ENCODE measurements at regions not wholly inside any gene's neighbourhood (a gene's known extent, or its start where the extent isn't known, plus 50 kb on each side); places are given as distances from the start of the nearest gene placed in this dataset.

- no peak for TF ChIP-seq MEF2B (IDR thresholded peaks at IDR 0.05; ENCODE audit: partially characterized antibody, poor library complexity, severe bottlenecking)
- no peak for TF ChIP-seq BCL11A (IDR thresholded peaks at IDR 0.05; ENCODE audit: low read depth, low read length)
- TF ChIP-seq IKZF2 (IDR thresholded peaks at IDR 0.05), result no peak
- TF ChIP-seq RUNX3 (IDR thresholded peaks at IDR 0.05; ENCODE audit: low read length), result no peak
- TF ChIP-seq MAX (IDR thresholded peaks at IDR 0.05; ENCODE audit: low read depth, low read length), result no peak
Measured at GRCh38 chr3:187957165-187957581, 196.8 kb upstream of the LPP start (continued).

GRCh38 chr3:187957582-187957981, 196.4 kb upstream of the LPP start:
- no TSS peak for BruUV-seq (replicated peaks)
- ChIA-PET CTCF (no interaction called here), SMC1A (ENCODE audit: uncharacterized antibody, unreplicated experiment) (no interaction called here), POLR2A (interaction anchor here (1.0 kb wide), 1 partner anchor 11 kb away, joined by 4 read pairs; no protein-coding TSS in a partner anchor), RAD21 (ENCODE audit: unreplicated experiment) (no interaction called here)
- peaks cover 6% of the 10 kb centered on the region for H3K4me1 ChIP-seq (ENCODE audit: control insufficient read depth, insufficient read depth, low read length)
- H4K20me1 ChIP-seq (ENCODE audit: control insufficient read depth, insufficient read depth), result no peaks in the 10 kb centered on the region
- no peak for TF ChIP-seq ELK1 (IDR thresholded peaks at IDR 0.05; ENCODE audit: low read depth, low read length)
- TF ChIP-seq ZNF592 (IDR thresholded peaks at IDR 0.05), result no peak
- no peak for TF ChIP-seq RB1 (IDR thresholded peaks at IDR 0.05; ENCODE audit: borderline replicate concordance)
- no peak for TF ChIP-seq CBX5 (IDR thresholded peaks at IDR 0.05; ENCODE audit: low read depth)
- no peak for TF ChIP-seq BMI1 (IDR thresholded peaks at IDR 0.05; ENCODE audit: borderline replicate concordance)
- no peak for TF ChIP-seq SRF (IDR thresholded peaks at IDR 0.05; ENCODE audit: low read depth in 2 of 2, low read length in 2 of 2)
- no peak for TF ChIP-seq PAX5 (IDR thresholded peaks at IDR 0.05; ENCODE audit: borderline replicate concordance, low read depth, low read length)
- no peak for TF ChIP-seq SUPT20H (IDR thresholded peaks at IDR 0.05; ENCODE audit: borderline replicate concordance, control insufficient read depth, low read depth, low read length)
- no peak for TF ChIP-seq CEBPB (IDR thresholded peaks at IDR 0.05; ENCODE audit: borderline replicate concordance in 1 of 2, low read depth in 2 of 2, low read length in 2 of 2)
- H3K9me3 ChIP-seq (replicated peaks; ENCODE audit: control insufficient read depth, insufficient read depth, low read length), result no peaks in the 10 kb centered on the region
- no peak for FAIRE-seq
- DNase-seq (ENCODE audit: low read depth, low spot score), result no peak
- ATAC-seq, result no peak
- H3K27ac ChIP-seq (ENCODE audit: control insufficient read depth, insufficient read depth), result no peak overlapping the region
- H3K36me3 ChIP-seq (ENCODE audit: control insufficient read depth in 2 of 2, insufficient read depth in 2 of 2, low read length in 1 of 2), result no peaks in the 10 kb centered on the region
- no peaks in the 10 kb centered on the region for H3K79me2 ChIP-seq (ENCODE audit: control insufficient read depth, insufficient read depth, low read length)
- intact Hi-C loops (cut with micrococcal nuclease; ENCODE audit: unreplicated experiment) (no loop called here), in situ Hi-C loops (cut with MboI) (no loop called here)
- H3K27me3 ChIP-seq (replicated peaks in 1 of 2; ENCODE audit: control insufficient read depth in 2 of 2, insufficient read depth in 2 of 2, low read length in 1 of 2), result no peaks in the 10 kb centered on the region; a peak in 3 of 4 replicates
- H3K4me3 ChIP-seq, result no peak overlapping the region
- H3K9ac ChIP-seq (ENCODE audit: control insufficient read depth, insufficient read depth, low read length), result no peak overlapping the region
- H2AFZ ChIP-seq (ENCODE audit: control insufficient read depth, low read depth, low read length), result no peak overlapping the region
- no peak overlapping the region for H3K4me2 ChIP-seq (ENCODE audit: control insufficient read depth, insufficient read depth)
